CD4-positive, CD25-positive, alpha-beta regulatory T cell (primary cell): ENCODE measurements at regions not wholly inside any gene's neighbourhood (a gene's known extent, or its start where the extent isn't known, plus 50 kb on each side); places are given as distances from the start of the nearest gene placed in this dataset.

Experiments
- ATAC-seq, 2 donors: fragments of 150-1000 bp; cut with Tn5 transposase; one replicate each; pipeline ENCODE4 v1.10.0; 2021; ENCODE audit warnings: low read depth in 2 of 2, moderate number of reproducible peaks in 2 of 2, moderate library complexity in 1 of 2
- DNase-seq, 3 donors: peaks; one replicate each; pipeline versions ENCODE4 v3.0.0 to v3.0.0-alpha.2; 2012 to 2022; ENCODE audit warnings: mixed read lengths in 1 of 3
- H3K27ac ChIP-seq: one replicate; pipeline ENCODE4 v1.7.0; 2013; ENCODE audit warnings: mild to moderate bottlenecking, low read length; ENCODE audit not compliant: insufficient read depth, poor library complexity, severe bottlenecking
- H3K27me3 ChIP-seq: one replicate; pipeline ENCODE4 v1.7.0; 2013; ENCODE audit warnings: low read length; ENCODE audit not compliant: control insufficient read depth, insufficient read depth
- H3K36me3 ChIP-seq: one replicate; pipeline ENCODE4 v1.7.0; 2013; ENCODE audit warnings: mild to moderate bottlenecking, low read length, moderate library complexity; ENCODE audit not compliant: control insufficient read depth, insufficient read depth
- H3K4me1 ChIP-seq: 2 replicates; pipeline ENCODE4 v1.7.0; 2013; ENCODE audit warnings: mild to moderate bottlenecking, low read length; ENCODE audit not compliant: insufficient read depth, control insufficient read depth, poor library complexity, severe bottlenecking
- H3K4me3 ChIP-seq: one replicate; pipeline ENCODE4 v1.7.0; 2013; ENCODE audit warnings: low read depth, mild to moderate bottlenecking, low read length, moderate library complexity
- H3K9me3 ChIP-seq, 2 experiments: 1 replicate in 1 of 2; 2 replicates in 1 of 2; pipeline ENCODE4 v1.7.0; 2013; ENCODE audit warnings: low read length in 2 of 2, mild to moderate bottlenecking in 1 of 2, moderate library complexity in 1 of 2; ENCODE audit not compliant: control insufficient read depth in 2 of 2
- H3K27ac Mint-ChIP-seq, 3 donors: one replicate each; pipeline ENCODE4 v1.8.0; 2020 to 2022; ENCODE audit warnings: mild to moderate bottlenecking in 3 of 3, mixed read lengths in 3 of 3, moderate library complexity in 2 of 3
- H3K27me3 Mint-ChIP-seq: one replicate; pipeline ENCODE4 v1.8.0; 2022; ENCODE audit warnings: mild to moderate bottlenecking, mixed read lengths
- H3K36me3 Mint-ChIP-seq: one replicate; pipeline ENCODE4 v1.8.0; 2020; ENCODE audit warnings: mixed read lengths
- H3K4me1 Mint-ChIP-seq, 4 donors: one replicate each; pipeline ENCODE4 v1.8.0; 2020 to 2022; ENCODE audit warnings: mixed read lengths in 4 of 4, mild to moderate bottlenecking in 1 of 4
- H3K4me3 Mint-ChIP-seq, 4 donors: one replicate each; pipeline ENCODE4 v1.8.0; 2020 to 2022; ENCODE audit warnings: mild to moderate bottlenecking in 4 of 4, mixed read lengths in 4 of 4, moderate library complexity in 3 of 4
- H3K9me3 Mint-ChIP-seq, 7 donors: one replicate each; pipeline ENCODE4 v1.8.0; 2020 to 2022; ENCODE audit warnings: mixed read lengths in 7 of 7, mild to moderate bottlenecking in 3 of 7, moderate library complexity in 2 of 7

- no peak for DNase-seq
- no peaks in the 10 kb centered on the region for H3K9me3 ChIP-seq
- no peaks in the 10 kb centered on the region for H3K4me1 Mint-ChIP-seq
- no peak overlapping the region for H3K27ac Mint-ChIP-seq
- H3K36me3 Mint-ChIP-seq, result no peaks in the 10 kb centered on the region
- no peaks in the 10 kb centered on the region for H3K36me3 ChIP-seq
- ATAC-seq, result no peak
- no peaks in the 10 kb centered on the region for H3K4me1 ChIP-seq
- peaks cover 0 to 2% (median 0%) of the 10 kb centered on the region in 7 donors for H3K9me3 Mint-ChIP-seq
- no peak overlapping the region for H3K4me3 Mint-ChIP-seq
- no peak overlapping the region for H3K27ac ChIP-seq
- H3K4me3 ChIP-seq, result no peak overlapping the region
- no peaks in the 10 kb centered on the region for H3K27me3 Mint-ChIP-seq
- no peaks in the 10 kb centered on the region for H3K27me3 ChIP-seq
Measured at GRCh38 chr9:87259543-87260518, 237.8 kb upstream of the DAPK1 start.

GRCh38 chr9:87263291-87263690 is 234.4 kb upstream of the DAPK1 start:
- Mint-ChIP-seq H3K9me3 (no peaks in the 10 kb centered on the region), H3K27ac (no peak overlapping the region), H3K4me3 (no peak overlapping the region), H3K4me1 (no peaks in the 10 kb centered on the region), H3K27me3 (no peaks in the 10 kb centered on the region), H3K36me3 (no peaks in the 10 kb centered on the region)
- no peaks in the 10 kb centered on the region for H3K9me3 ChIP-seq
- no peaks in the 10 kb centered on the region for H3K27me3 ChIP-seq
- DNase-seq, result no peak
- H3K4me1 ChIP-seq, result no peaks in the 10 kb centered on the region
- no peak overlapping the region for H3K27ac ChIP-seq
- H3K36me3 ChIP-seq, result no peaks in the 10 kb centered on the region
- no peak overlapping the region for H3K4me3 ChIP-seq
- ATAC-seq, result no peak

GRCh38 chr9:87266697-87267096 is 231.0 kb upstream of the DAPK1 start:
- Mint-ChIP-seq H3K27me3 (peaks cover 4% of the 10 kb centered on the region), H3K27ac (no peak overlapping the region)

GRCh38 chr9:87267251-87268070 is 230.2 kb upstream of the DAPK1 start:
- H3K9me3 Mint-ChIP-seq, result no peaks in the 10 kb centered on the region

More at GRCh38 chr9:87266697-87267096, 231.0 kb upstream of the DAPK1 start:
- Histone ChIP-seq H3K27me3 (no peaks in the 10 kb centered on the region), H3K27ac (no peak overlapping the region), H3K4me1 (no peaks in the 10 kb centered on the region), H3K4me3 (no peak overlapping the region), H3K36me3 (no peaks in the 10 kb centered on the region), H3K9me3 (no peaks in the 10 kb centered on the region)
- DNase-seq, result no peak
- ATAC-seq, result no peak
- Mint-ChIP-seq H3K9me3 (no peaks in the 10 kb centered on the region), H3K36me3 (no peaks in the 10 kb centered on the region), H3K4me1 (no peaks in the 10 kb centered on the region), H3K4me3 (no peak overlapping the region)

GRCh38 chr9:87269296-87270176 is 228.1 kb upstream of the DAPK1 start:
- Mint-ChIP-seq H3K9me3 (no peaks in the 10 kb centered on the region), H3K4me1 (no peaks in the 10 kb centered on the region), H3K36me3 (no peaks in the 10 kb centered on the region), H3K27me3 (peaks cover 4% of the 10 kb centered on the region), H3K27ac (no peak overlapping the region), H3K4me3 (no peak overlapping the region)
- H3K36me3 ChIP-seq, result no peaks in the 10 kb centered on the region
- no peaks in the 10 kb centered on the region for H3K27me3 ChIP-seq
- DNase-seq (no peak), ATAC-seq (peak in 1 of 2 donors; percentile 37)
- no peak overlapping the region for H3K27ac ChIP-seq
- H3K9me3 ChIP-seq, result no peaks in the 10 kb centered on the region
- no peak overlapping the region for H3K4me3 ChIP-seq
- no peaks in the 10 kb centered on the region for H3K4me1 ChIP-seq

More at GRCh38 chr9:87267251-87268070, 230.2 kb upstream of the DAPK1 start:
- Mint-ChIP-seq H3K4me1 (no peaks in the 10 kb centered on the region), H3K27me3 (peaks cover 4% of the 10 kb centered on the region), H3K27ac (no peak overlapping the region), H3K36me3 (no peaks in the 10 kb centered on the region), H3K4me3 (no peak overlapping the region)
- no peaks in the 10 kb centered on the region for H3K36me3 ChIP-seq
- H3K4me3 ChIP-seq, result no peak overlapping the region
- H3K9me3 ChIP-seq, result no peaks in the 10 kb centered on the region
- no peaks in the 10 kb centered on the region for H3K4me1 ChIP-seq
- no peaks in the 10 kb centered on the region for H3K27me3 ChIP-seq
- no peak for DNase-seq
- ATAC-seq, result no peak
- no peak overlapping the region for H3K27ac ChIP-seq

GRCh38 chr9:87270221-87270847 is 227.3 kb upstream of the DAPK1 start:
- DNase-seq (no peak), ATAC-seq (no peak)
- Histone ChIP-seq H3K4me1 (no peaks in the 10 kb centered on the region), H3K9me3 (no peaks in the 10 kb centered on the region), H3K36me3 (no peaks in the 10 kb centered on the region), H3K27me3 (no peaks in the 10 kb centered on the region), H3K27ac (no peak overlapping the region), H3K4me3 (no peak overlapping the region)
- Mint-ChIP-seq H3K9me3 (no peaks in the 10 kb centered on the region), H3K27me3 (peaks cover 4% of the 10 kb centered on the region), H3K4me1 (no peaks in the 10 kb centered on the region), H3K27ac (no peak overlapping the region), H3K4me3 (no peak overlapping the region), H3K36me3 (no peaks in the 10 kb centered on the region)

- DNase-seq, result no peak
- Histone ChIP-seq H3K9me3 (no peaks in the 10 kb centered on the region), H3K27ac (no peak overlapping the region), H3K36me3 (no peaks in the 10 kb centered on the region), H3K27me3 (no peaks in the 10 kb centered on the region), H3K4me1 (no peaks in the 10 kb centered on the region), H3K4me3 (no peak overlapping the region)
- Mint-ChIP-seq H3K4me1 (no peaks in the 10 kb centered on the region), H3K9me3 (no peaks in the 10 kb centered on the region), H3K36me3 (no peaks in the 10 kb centered on the region), H3K27me3 (peaks cover 4% of the 10 kb centered on the region), H3K4me3 (no peak overlapping the region), H3K27ac (no peak overlapping the region)
- no peak for ATAC-seq
Measured at GRCh38 chr9:87270848-87271234, 226.8 kb upstream of the DAPK1 start.
